MM.1S (cell line): ENCODE measurements at regions not wholly inside any gene's neighbourhood (a gene's known extent, or its start where the extent isn't known, plus 50 kb on each side); places are given as distances from the start of the nearest gene placed in this dataset.

Experiments used
- DNase-seq: peaks from one replicate; pipeline ENCODE4 v3.0.0-alpha.2; 2015
- H2AFZ ChIP-seq: fragments of 300-600 bp; sonication (generic); 2 replicates; pipeline ENCODE4 v1.6.0; 2016; ENCODE audit warnings: antibody characterized with exemption, low read length
- H3F3A ChIP-seq: fragments of 300-600 bp; sonication (generic); 2 replicates; pipeline ENCODE4 v1.6.1; 2016; ENCODE audit warnings: mild to moderate bottlenecking, antibody characterized with exemption, low read length, moderate library complexity, mixed read lengths; ENCODE audit not compliant: insufficient read depth
- H3K27ac ChIP-seq: fragments of 300-600 bp; sonication (generic); 2 replicates; pipeline ENCODE4 v1.5.1; 2016; ENCODE audit warnings: mild to moderate bottlenecking, low read length
- H3K27me3 ChIP-seq: fragments of 300-600 bp; sonication (generic); replicated peaks from 2 replicates; pipeline ENCODE4 v1.6.0; 2016; ENCODE audit warnings: low read length; ENCODE audit not compliant: insufficient read depth
- H3K36me3 ChIP-seq: fragments of 300-600 bp; sonication (generic); replicated peaks from 2 replicates; pipeline ENCODE4 v1.6.1; 2016; ENCODE audit warnings: mild to moderate bottlenecking, low read length, mixed read lengths; ENCODE audit not compliant: insufficient read depth
- H3K4me1 ChIP-seq: fragments of 300-600 bp; sonication (generic); 2 replicates; pipeline ENCODE4 v1.6.1; 2016; ENCODE audit warnings: low read length, mixed read lengths
- H3K4me2 ChIP-seq: fragments of 300-600 bp; sonication (generic); 2 replicates; pipeline ENCODE4 v1.6.0; 2016; ENCODE audit warnings: low read depth, low read length
- H3K4me3 ChIP-seq: fragments of 300-600 bp; sonication (generic); 2 replicates; pipeline ENCODE4 v1.5.1; 2016; ENCODE audit warnings: low read length, mixed read lengths
- H3K79me2 ChIP-seq: fragments of 300-600 bp; sonication (generic); 2 replicates; pipeline ENCODE4 v1.6.1; 2016; ENCODE audit warnings: mixed run types, low read length, mixed read lengths
- H3K9ac ChIP-seq: fragments of 300-600 bp; sonication (generic); 2 replicates; pipeline ENCODE4 v1.6.1; 2016; ENCODE audit warnings: low read length, mixed read lengths
- H3K9me2 ChIP-seq: fragments of 300-600 bp; sonication (generic); replicated peaks from 2 replicates; pipeline ENCODE4 v1.6.1; 2016; ENCODE audit warnings: mild to moderate bottlenecking, low read length, mixed read lengths; ENCODE audit not compliant: insufficient read depth
- H3K9me3 ChIP-seq: fragments of 300-600 bp; sonication (generic); replicated peaks from 2 replicates; pipeline ENCODE4 v1.6.1; 2016; ENCODE audit warnings: mild to moderate bottlenecking, low read length, mixed read lengths; ENCODE audit not compliant: insufficient read depth
- H4K20me1 ChIP-seq: fragments of 300-600 bp; sonication (generic); 2 replicates; pipeline ENCODE4 v1.6.1; 2016; ENCODE audit warnings: mild to moderate bottlenecking, low read length, moderate library complexity, mixed read lengths; ENCODE audit not compliant: insufficient read depth
- CTCF ChIP-seq: fragments of 300-600 bp; sonication (generic); IDR thresholded peaks from 2 replicates; pipeline ENCODE4 v1.5.1; 2016; ENCODE audit warnings: antibody characterized with exemption, low read length, mixed read lengths
- EZH2 ChIP-seq: fragments of 300-600 bp; sonication (generic); optimal IDR thresholded peaks from 2 replicates; pipeline ENCODE3; 2017; ENCODE audit warnings: low read depth, mild to moderate bottlenecking, antibody characterized with exemption, low read length, mixed read lengths
- EZH2phosphoT487 ChIP-seq: fragments of 300-600 bp; sonication (generic); IDR thresholded peaks from 2 replicates; pipeline ENCODE4 v1.6.1; 2018; ENCODE audit warnings: antibody characterized with exemption, low read length

DNA sequence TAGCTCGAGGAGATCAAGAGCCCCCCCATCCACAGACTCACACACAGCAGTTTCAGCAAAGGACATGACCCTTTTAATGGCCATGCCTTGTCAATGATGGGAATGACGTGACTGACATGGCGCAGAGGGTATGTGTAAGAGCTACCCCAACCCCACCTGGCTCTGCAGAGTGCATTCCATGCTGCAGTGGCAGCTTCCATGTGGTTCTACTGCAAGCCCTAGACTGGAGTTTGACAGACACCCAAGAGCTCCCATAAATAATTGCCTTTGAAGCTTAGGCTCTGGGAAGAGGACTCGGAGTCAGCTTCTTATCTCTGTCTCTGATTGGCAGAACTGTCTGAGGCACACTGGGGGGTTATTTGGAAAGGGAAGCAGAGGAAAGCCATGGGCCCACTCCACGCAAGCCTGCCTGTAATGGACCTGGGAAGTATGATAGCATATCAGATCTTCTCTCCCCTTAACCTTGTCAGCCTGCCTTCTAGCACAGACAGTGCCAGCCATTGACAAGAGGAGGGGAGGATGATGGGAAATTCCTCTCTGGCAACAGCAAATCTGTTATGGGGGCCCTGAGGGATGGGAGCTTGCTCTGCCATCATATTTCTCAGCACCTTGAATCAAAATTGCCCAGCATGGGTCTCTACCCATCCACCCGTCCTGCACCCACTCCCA is 478.5 kb upstream of the PODXL start:
- Histone ChIP-seq H3F3A (no peaks in the 10 kb centered on the region), H3K4me1 (no peaks in the 10 kb centered on the region), H4K20me1 (no peaks in the 10 kb centered on the region), H3K4me3 (no peak overlapping the region), H3K9ac (no peak overlapping the region), H3K9me2 (no peaks in the 10 kb centered on the region), H3K79me2 (no peaks in the 10 kb centered on the region), H3K27ac (no peak overlapping the region), H3K4me2 (no peak overlapping the region), H3K9me3 (no peaks in the 10 kb centered on the region), H3K27me3 (no peaks in the 10 kb centered on the region), H3K36me3 (no peaks in the 10 kb centered on the region), H2AFZ (no peak overlapping the region)
- TF ChIP-seq EZH2phosphoT487: no peak
- TF ChIP-seq CTCF: no peak
- TF ChIP-seq EZH2: no peak
- DNase-seq: no peak

GRCh38 chr7:132030883-132031282 is 474.5 kb upstream of the PODXL start:
- Histone ChIP-seq H3K4me1 (no peaks in the 10 kb centered on the region), H3K9me2 (no peaks in the 10 kb centered on the region), H3K4me3 (no peak overlapping the region), H3F3A (no peaks in the 10 kb centered on the region), H4K20me1 (no peaks in the 10 kb centered on the region), H3K4me2 (no peak overlapping the region), H3K27me3 (no peaks in the 10 kb centered on the region), H3K9ac (no peak overlapping the region), H3K27ac (no peak overlapping the region), H3K79me2 (no peaks in the 10 kb centered on the region), H2AFZ (no peak overlapping the region), H3K36me3 (no peaks in the 10 kb centered on the region), H3K9me3 (no peaks in the 10 kb centered on the region)
- TF ChIP-seq CTCF (no peak), EZH2 (no peak), EZH2phosphoT487 (no peak)
- DNase-seq: no peak

DNA sequence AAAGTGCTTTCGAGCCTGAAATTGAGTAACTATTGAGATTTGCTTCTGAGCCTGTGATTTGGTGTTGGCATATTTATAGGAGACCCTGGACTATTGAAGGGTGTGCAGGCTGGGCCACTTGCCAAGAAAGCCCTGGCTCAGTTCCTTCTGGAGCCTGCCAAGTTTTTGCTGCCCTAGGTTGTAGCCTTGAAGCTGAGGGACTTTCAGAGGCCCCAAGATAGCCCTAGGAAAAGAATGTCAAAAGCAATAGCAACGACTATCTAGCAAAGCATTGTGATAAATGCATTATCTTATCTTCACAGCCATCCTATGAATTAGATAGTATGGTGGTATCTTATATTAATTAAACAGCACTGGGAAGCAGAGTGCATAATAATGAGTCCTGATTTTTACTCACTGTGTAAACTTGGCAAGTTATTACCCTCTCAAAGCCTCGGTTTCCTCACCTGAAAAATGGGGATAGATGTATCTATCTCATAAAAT is 473.7 kb upstream of the PODXL start:
- Histone ChIP-seq H3K9me2 (no peaks in the 10 kb centered on the region), H3K27me3 (no peaks in the 10 kb centered on the region), H3K36me3 (no peaks in the 10 kb centered on the region), H3K9ac (no peak overlapping the region), H3K4me3 (no peak overlapping the region), H4K20me1 (no peaks in the 10 kb centered on the region), H3K27ac (no peak overlapping the region), H3K4me2 (no peak overlapping the region), H3K79me2 (no peaks in the 10 kb centered on the region), H3F3A (no peaks in the 10 kb centered on the region), H3K4me1 (no peaks in the 10 kb centered on the region), H2AFZ (no peak overlapping the region), H3K9me3 (no peaks in the 10 kb centered on the region)
- TF ChIP-seq EZH2 (no peak), CTCF (no peak), EZH2phosphoT487 (no peak)
- DNase-seq: no peak
